GM20000 (cell line): ENCODE measurements at regions not wholly inside any gene's neighbourhood (a gene's known extent, or its start where the extent isn't known, plus 50 kb on each side); places are given as distances from the start of the nearest gene placed in this dataset.
A peak's percentile ranks its signal among the peaks of the same experiment; 100 is the strongest.
"Not testable (repeated sequence)": the region's sequence is repeated elsewhere in the genome, so short reads cannot be mapped to it uniquely, and the experiment has no call there.

ENCODE experiments used
- DNase-seq: peaks from one replicate; pipeline ENCODE4 v3.0.0; 2012; ENCODE audit warnings: low spot score
- CTCF ChIP-seq: IDR thresholded peaks from 2 replicates; pipeline ENCODE4 v1.5.1; 2012; ENCODE audit warnings: mild to moderate bottlenecking, control low read depth; ENCODE audit errors: extremely low read depth, missing control alignments

DNA sequence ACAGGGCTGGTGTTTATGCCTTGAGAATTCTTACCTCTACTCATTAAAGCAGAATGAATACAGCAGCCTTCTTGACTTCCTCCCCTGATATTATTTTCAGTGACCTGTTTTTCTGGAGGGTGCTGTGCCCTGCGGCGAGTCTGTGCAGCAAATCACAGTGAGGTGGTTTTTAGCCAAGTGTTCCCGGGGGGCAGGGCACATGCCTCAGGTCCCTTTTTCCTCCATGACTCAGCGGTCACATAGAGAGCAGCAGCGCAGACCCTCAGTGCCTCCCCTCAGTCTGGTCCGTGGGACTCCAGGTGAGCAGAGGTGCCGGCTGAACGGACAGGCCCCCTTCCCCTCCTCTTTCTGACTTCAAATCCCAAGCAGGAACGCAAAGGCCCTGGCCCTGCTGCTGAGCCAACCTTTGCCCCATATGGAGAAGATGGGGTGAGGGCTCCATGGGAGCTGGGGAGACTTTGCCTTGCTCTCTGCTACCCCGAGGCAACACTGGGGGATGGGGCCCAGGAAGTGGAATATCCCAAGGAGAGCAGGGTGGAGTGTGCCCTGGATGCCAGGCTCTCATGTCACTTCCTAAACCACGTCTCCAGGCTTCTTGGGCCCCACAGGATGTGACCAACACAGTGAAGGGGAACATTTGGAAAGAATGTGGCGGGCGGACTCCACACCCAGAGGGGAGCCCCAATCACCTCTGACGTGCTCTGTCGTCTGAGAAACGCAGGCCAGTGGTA lies 90.0 kb downstream of the DHRS2 start:
- DNase-seq = no peak
- TF ChIP-seq CTCF = no peak

DNA sequence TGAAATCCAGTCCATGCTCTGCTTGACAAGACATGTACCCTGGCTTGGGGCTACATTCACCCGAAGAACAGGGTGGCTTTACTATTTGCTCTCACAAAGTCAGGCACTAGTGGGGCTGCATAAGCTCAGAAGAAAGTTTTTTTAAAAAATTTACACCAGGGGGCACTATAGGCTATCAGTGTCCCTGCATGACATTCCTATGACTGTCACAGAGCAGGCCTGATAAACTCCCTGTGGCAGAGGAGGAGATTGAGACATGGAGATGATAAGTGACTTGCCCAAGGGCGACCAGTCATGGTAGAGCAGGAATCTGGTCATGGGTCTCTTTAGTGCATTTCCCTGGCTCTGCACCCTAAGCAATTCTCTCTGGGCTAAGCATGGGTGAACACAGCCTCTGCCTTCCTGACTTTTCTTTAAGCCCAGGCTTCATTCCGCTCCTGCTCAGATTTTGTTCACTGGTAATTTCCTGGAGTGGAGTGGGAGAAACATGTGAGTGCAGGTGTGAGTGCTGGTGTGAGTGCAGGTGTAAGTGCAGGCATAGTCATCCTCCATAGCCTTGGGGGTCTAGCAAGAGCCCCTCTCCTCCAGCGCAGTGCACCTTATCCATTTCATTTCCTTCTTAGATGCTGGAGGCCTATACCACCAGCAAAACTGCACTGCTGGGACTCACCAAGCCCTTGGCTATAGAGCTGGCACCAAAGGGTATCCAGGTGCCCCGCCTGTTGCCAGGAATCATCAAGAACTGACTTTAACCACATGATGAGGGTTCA lies 91.6 kb downstream of the DHRS2 start:
- no peak for TF ChIP-seq CTCF
- peak; percentile 59 for DNase-seq

DNA sequence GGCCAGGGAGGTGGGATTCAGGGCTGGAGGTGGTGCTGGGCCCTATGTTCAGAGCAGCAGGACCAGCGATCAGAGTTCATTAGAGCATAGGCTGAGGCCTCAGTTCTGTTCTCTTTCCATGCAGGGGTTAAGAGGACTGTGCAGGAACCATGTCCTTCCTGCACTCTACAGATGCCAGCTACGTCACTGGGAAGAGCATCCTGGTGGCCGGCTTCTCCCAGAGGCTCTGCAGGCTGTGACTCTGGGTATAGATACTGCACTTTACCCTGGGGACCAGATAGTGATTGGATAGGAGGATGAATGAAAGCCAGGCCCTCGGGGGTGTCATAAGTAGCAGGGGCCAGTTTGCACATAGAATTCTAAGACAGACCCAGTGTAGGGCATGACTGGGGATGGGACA lies 92.6 kb downstream of the DHRS2 start:
- TF ChIP-seq CTCF = no peak
- no peak for DNase-seq

- no peak for TF ChIP-seq CTCF
- no peak for DNase-seq
Measured at GRCh38 chr14:23729720-23730387, 93.7 kb downstream of the DHRS2 start.

DNA sequence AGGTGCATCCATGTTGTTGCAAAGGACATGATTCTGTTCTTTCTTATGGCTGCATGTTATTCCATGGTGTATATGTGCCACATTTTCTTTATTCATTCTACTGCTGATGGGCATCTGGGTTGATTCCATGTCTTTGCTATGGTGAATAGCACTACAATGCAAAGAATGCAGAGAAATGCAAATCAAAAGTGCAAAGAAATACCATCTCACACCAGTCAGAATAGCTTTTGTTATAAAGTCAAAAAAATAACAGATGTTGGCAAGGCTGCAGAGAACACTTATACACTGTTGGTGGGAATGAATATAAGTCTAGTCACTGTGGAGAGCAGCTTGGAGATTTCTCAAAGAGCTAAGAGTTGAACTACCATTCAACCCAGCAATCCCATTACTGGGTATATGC lies 99.2 kb downstream of the DHRS2 start:
- no peak for TF ChIP-seq CTCF
- no peak for DNase-seq

- not testable (repeated sequence) for DNase-seq
Measured at GRCh38 chr14:23744368-23744767, 108.2 kb downstream of the DHRS2 start.

GRCh38 chr14:23750357-23750756 lies 114.2 kb downstream of the DHRS2 start:
- TF ChIP-seq CTCF = no peak
- no peak for DNase-seq
